Fibroblast of lung (primary cell): ENCODE measurements at regions not wholly inside any gene's neighbourhood (a gene's known extent, or its start where the extent isn't known, plus 50 kb on each side); places are given as distances from the start of the nearest gene placed in this dataset.

ENCODE experiments used
- DNase-seq, 2 donors: peaks; one replicate each; pipeline versions ENCODE4 v3.0.0 to v3.0.0-alpha.2; 2010; ENCODE audit warnings: low read depth in 2 of 2
- H2AFZ ChIP-seq: 2 replicates; pipeline ENCODE4 v1.5.1; 2012; ENCODE audit warnings: low read length, control low read depth, inconsistent platforms
- H3K27ac ChIP-seq: 2 replicates; pipeline ENCODE4 v1.5.1; 2011; ENCODE audit warnings: low read length, control low read depth; ENCODE audit not compliant: insufficient read depth
- H3K27me3 ChIP-seq: 2 replicates; pipeline ENCODE4 v1.5.1; 2011; ENCODE audit warnings: mild to moderate bottlenecking, low read length; ENCODE audit not compliant: control insufficient read depth, insufficient read depth
- H3K36me3 ChIP-seq: 2 replicates; pipeline ENCODE4 v1.5.1; 2011; ENCODE audit warnings: low read length; ENCODE audit not compliant: control insufficient read depth, insufficient read depth
- H3K4me1 ChIP-seq: 2 replicates; pipeline ENCODE4 v1.5.1; 2011; ENCODE audit warnings: low read length; ENCODE audit not compliant: control insufficient read depth, insufficient read depth; ENCODE audit errors: extremely low read depth
- H3K4me2 ChIP-seq: 2 replicates; pipeline ENCODE4 v1.5.1; 2011; ENCODE audit warnings: low read length, control low read depth; ENCODE audit not compliant: insufficient read depth; ENCODE audit errors: extremely low read depth
- H3K4me3 ChIP-seq, 4 experiments: fragments of 200-600 bp in 1 of 4; sonication (generic) in 1 of 4; replicated peaks in 1 of 4; 2 replicates each; pipeline ENCODE4 v1.5.1; 2011 to 2016; ENCODE audit warnings: low read length in 4 of 4, low read depth in 3 of 4, mild to moderate bottlenecking in 3 of 4, control low read depth in 2 of 4, inconsistent platforms in 1 of 4, mixed read lengths in 1 of 4; ENCODE audit not compliant: insufficient read depth in 1 of 4; ENCODE audit errors: control extremely low read depth in 1 of 4
- H3K79me2 ChIP-seq: 2 replicates; pipeline ENCODE4 v1.5.1; 2012; ENCODE audit warnings: mild to moderate bottlenecking, low read length, inconsistent platforms; ENCODE audit not compliant: control insufficient read depth, insufficient read depth
- H3K9ac ChIP-seq: 2 replicates; pipeline ENCODE4 v1.5.1; 2011; ENCODE audit warnings: mild to moderate bottlenecking, low read length, control low read depth; ENCODE audit not compliant: insufficient read depth
- H3K9me3 ChIP-seq: 2 replicates; pipeline ENCODE4 v1.5.1; 2012; ENCODE audit warnings: low read depth, low read length; ENCODE audit not compliant: control insufficient read depth, insufficient read depth
- H4K20me1 ChIP-seq: 2 replicates; pipeline ENCODE4 v1.5.1; 2011; ENCODE audit warnings: low read length; ENCODE audit not compliant: control insufficient read depth, insufficient read depth; ENCODE audit errors: extremely low read depth
- EZH2 ChIP-seq: IDR thresholded peaks from 2 replicates; pipeline ENCODE4 v1.5.1; 2012; ENCODE audit warnings: low read length, control low read depth, mild to moderate bottlenecking; ENCODE audit errors: missing control alignments
- TF ChIP-seq, protein P1 (sequence below), 2 donors: IDR thresholded peaks in 1 of 2; conservative IDR thresholded peaks in 1 of 2; 1 replicate in 1 of 2; 2 replicates in 1 of 2; pipeline ENCODE4 v1.5.1; 2011 to 2012; ENCODE audit warnings: low read length in 2 of 2, control low read depth in 1 of 2, inconsistent platforms in 1 of 2, low read depth in 1 of 2, mild to moderate bottlenecking in 1 of 2

DNA sequence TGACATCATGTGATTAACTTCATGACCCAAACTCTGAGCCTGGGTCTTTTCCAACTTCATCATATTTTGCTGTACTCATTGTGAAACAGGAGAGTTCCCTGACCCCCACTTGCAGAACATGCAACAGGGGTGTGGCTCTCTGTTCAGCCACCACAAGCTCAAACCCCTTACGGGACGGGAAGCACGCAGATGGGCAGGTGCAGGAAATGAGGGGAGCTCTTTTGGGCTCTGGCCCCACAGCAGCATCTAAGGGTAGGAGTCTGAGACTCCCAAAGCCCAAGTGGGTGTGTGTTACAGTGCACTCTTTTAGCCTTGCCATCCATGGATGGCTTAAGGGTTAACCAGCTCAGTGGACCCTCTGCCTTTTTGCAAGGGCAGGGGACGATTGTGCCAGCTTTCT, 599.5 kb upstream of the SMIM31 start:
- no peak overlapping the region for H3K4me2 ChIP-seq
- no peak overlapping the region for H3K4me3 ChIP-seq
- no peaks in the 10 kb centered on the region for H3K9me3 ChIP-seq
- H3K27ac ChIP-seq = no peak overlapping the region
- H3K27me3 ChIP-seq = no peaks in the 10 kb centered on the region
- no peak for TF ChIP-seq EZH2
- TF ChIP-seq, protein P1, sequence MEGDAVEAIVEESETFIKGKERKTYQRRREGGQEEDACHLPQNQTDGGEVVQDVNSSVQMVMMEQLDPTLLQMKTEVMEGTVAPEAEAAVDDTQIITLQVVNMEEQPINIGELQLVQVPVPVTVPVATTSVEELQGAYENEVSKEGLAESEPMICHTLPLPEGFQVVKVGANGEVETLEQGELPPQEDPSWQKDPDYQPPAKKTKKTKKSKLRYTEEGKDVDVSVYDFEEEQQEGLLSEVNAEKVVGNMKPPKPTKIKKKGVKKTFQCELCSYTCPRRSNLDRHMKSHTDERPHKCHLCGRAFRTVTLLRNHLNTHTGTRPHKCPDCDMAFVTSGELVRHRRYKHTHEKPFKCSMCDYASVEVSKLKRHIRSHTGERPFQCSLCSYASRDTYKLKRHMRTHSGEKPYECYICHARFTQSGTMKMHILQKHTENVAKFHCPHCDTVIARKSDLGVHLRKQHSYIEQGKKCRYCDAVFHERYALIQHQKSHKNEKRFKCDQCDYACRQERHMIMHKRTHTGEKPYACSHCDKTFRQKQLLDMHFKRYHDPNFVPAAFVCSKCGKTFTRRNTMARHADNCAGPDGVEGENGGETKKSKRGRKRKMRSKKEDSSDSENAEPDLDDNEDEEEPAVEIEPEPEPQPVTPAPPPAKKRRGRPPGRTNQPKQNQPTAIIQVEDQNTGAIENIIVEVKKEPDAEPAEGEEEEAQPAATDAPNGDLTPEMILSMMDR (conservative IDR thresholded peaks at IDR 0.05 in 1 of 2, IDR thresholded peaks at IDR 0.05 in 1 of 2; ENCODE audit: low read depth in 1 of 2, low read length in 2 of 2) = no peak
- no peaks in the 10 kb centered on the region for H3K4me1 ChIP-seq
- H4K20me1 ChIP-seq = no peaks in the 10 kb centered on the region
- no peaks in the 10 kb centered on the region for H3K79me2 ChIP-seq
- no peak for DNase-seq
- H3K9ac ChIP-seq = no peak overlapping the region
- H2AFZ ChIP-seq = no peak overlapping the region
- H3K36me3 ChIP-seq = no peaks in the 10 kb centered on the region

DNA sequence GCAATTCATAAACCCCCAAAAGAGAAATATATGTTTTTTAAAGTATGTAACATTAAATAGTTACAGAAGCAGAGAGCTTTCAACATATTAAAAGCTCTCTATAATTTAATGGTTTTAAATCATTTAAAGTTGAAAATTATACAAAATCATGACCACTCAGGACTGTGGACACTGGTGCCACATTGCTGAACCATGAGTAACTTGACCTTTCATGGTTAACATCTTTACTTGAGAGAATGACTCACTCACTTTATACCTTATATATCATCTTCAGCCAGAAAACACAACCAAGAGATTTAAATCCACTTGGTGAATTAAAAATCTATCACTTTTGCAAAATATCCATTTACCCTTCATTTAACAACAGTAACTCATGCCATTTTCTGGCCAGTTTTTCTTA, 584.3 kb upstream of the SMIM31 start:
- Histone ChIP-seq H3K27ac (no peak overlapping the region), H4K20me1 (no peaks in the 10 kb centered on the region), H3K4me3 (no peak overlapping the region), H3K27me3 (no peaks in the 10 kb centered on the region), H3K36me3 (no peaks in the 10 kb centered on the region), H3K9ac (no peak overlapping the region), H3K4me2 (no peak overlapping the region), H3K4me1 (no peaks in the 10 kb centered on the region), H3K9me3 (no peaks in the 10 kb centered on the region), H2AFZ (no peak overlapping the region), H3K79me2 (no peaks in the 10 kb centered on the region)
- peak; percentile 61 to 78 for DNase-seq
- TF ChIP-seq, protein P1 (conservative IDR thresholded peaks at IDR 0.05 in 1 of 2, IDR thresholded peaks at IDR 0.05 in 1 of 2; ENCODE audit: low read depth in 1 of 2, low read length in 2 of 2) = no peak
- no peak for TF ChIP-seq EZH2

DNA sequence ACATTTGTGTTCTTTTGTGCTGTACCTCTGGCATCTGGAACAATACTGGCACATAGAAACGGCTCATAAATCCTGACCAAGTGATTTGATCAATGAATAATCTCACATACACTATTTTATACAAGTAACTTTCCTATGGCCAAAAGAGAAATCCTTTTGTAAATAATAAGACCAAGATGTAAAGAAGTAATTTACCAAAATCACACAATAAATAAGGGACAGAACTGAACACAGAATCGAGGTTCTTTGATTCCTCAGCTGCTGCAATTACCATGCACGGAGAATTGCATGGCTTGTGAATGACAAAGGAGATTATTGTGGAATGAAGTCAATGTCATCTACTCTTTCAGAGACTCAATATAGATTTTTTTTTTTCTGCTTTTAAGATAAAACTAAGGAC, 576.8 kb upstream of the SMIM31 start:
- no peak overlapping the region for H3K9ac ChIP-seq
- H3K4me3 ChIP-seq = no peak overlapping the region
- no peak overlapping the region for H3K4me2 ChIP-seq
- DNase-seq = no peak
- no peak for TF ChIP-seq EZH2
- TF ChIP-seq, protein P1 (conservative IDR thresholded peaks at IDR 0.05 in 1 of 2, IDR thresholded peaks at IDR 0.05 in 1 of 2; ENCODE audit: low read depth in 1 of 2, low read length in 2 of 2) = no peak
- no peaks in the 10 kb centered on the region for H3K27me3 ChIP-seq
- no peaks in the 10 kb centered on the region for H3K4me1 ChIP-seq
- H3K36me3 ChIP-seq = no peaks in the 10 kb centered on the region
- H3K9me3 ChIP-seq = no peaks in the 10 kb centered on the region
- no peak overlapping the region for H2AFZ ChIP-seq
- H3K27ac ChIP-seq = no peak overlapping the region
- no peaks in the 10 kb centered on the region for H4K20me1 ChIP-seq
- H3K79me2 ChIP-seq = no peaks in the 10 kb centered on the region
